WTC11 (cell line): ENCODE measurements at regions not wholly inside any gene's neighbourhood (a gene's known extent, or its start where the extent isn't known, plus 50 kb on each side); places are given as distances from the start of the nearest gene placed in this dataset.

Source experiments
- FOXK1 ChIP-seq: sonication (generic); formaldehyde crosslinking; IDR thresholded peaks from 2 replicates; pipeline ENCODE4 v1.8.0; 2022; ENCODE audit warnings: mild to moderate bottlenecking, moderate library complexity, missing genetic modification reagents
- GABPB1 ChIP-seq: sonication (generic); formaldehyde crosslinking; IDR thresholded peaks from 2 replicates; pipeline ENCODE4 v1.8.1; 2023; ENCODE audit warnings: mild to moderate bottlenecking, missing genetic modification reagents
- JUN ChIP-seq: sonication (generic); formaldehyde crosslinking; IDR thresholded peaks from 2 replicates; pipeline ENCODE4 v1.8.0; 2023; ENCODE audit warnings: mild to moderate bottlenecking, missing genetic modification reagents
- NFYB ChIP-seq: sonication (generic); formaldehyde crosslinking; conservative IDR thresholded peaks from 2 replicates; pipeline ENCODE4 v1.8.0; 2022; ENCODE audit warnings: low read depth, missing genetic modification reagents
- SOX15 ChIP-seq: fragments of 250-450 bp; sonication (Bioruptor Pico); IDR thresholded peaks from 2 replicates; pipeline ENCODE4 v1.9.0; 2021; ENCODE audit warnings: mild to moderate bottlenecking
- TCF7 ChIP-seq: sonication (generic); formaldehyde crosslinking; IDR thresholded peaks from 2 replicates; pipeline ENCODE4 v1.8.0; 2022; ENCODE audit warnings: mild to moderate bottlenecking, low read depth, missing genetic modification reagents, moderate library complexity
- TEAD4 ChIP-seq: sonication (generic); formaldehyde crosslinking; IDR thresholded peaks from 2 replicates; pipeline ENCODE4 v1.8.0; 2022; ENCODE audit warnings: mild to moderate bottlenecking, missing genetic modification reagents
- TF ChIP-seq, protein P1 (sequence below): fragments of 200-600 bp; IDR thresholded peaks from 2 replicates; pipeline ENCODE4 v1.8.0; 2022; ENCODE audit warnings: antibody characterized with exemption
- TF ChIP-seq, protein P2 (sequence below): sonication (generic); formaldehyde crosslinking; IDR thresholded peaks from 2 replicates; pipeline ENCODE4 v1.8.1; 2022; ENCODE audit warnings: mild to moderate bottlenecking, moderate library complexity, missing genetic modification reagents
- TF ChIP-seq, protein P3 (sequence below): sonication (generic); formaldehyde crosslinking; IDR thresholded peaks from 2 replicates; pipeline ENCODE4 v1.8.0; 2022; ENCODE audit warnings: missing genetic modification reagents
- TF ChIP-seq, protein P4 (sequence below): sonication (generic); formaldehyde crosslinking; IDR thresholded peaks from 2 replicates; pipeline ENCODE4 v1.8.1; 2022; ENCODE audit warnings: missing genetic modification reagents, borderline replicate concordance
- TF ChIP-seq, protein P5 (sequence below): sonication (generic); formaldehyde crosslinking; IDR thresholded peaks from 2 replicates; pipeline ENCODE4 v1.8.0; 2022; ENCODE audit warnings: mild to moderate bottlenecking, missing genetic modification reagents
- TF ChIP-seq, protein P6 (sequence below): fragments of 250-450 bp; sonication (Bioruptor Pico); IDR thresholded peaks from 2 replicates; pipeline ENCODE4 v1.9.0; 2021; ENCODE audit warnings: mild to moderate bottlenecking

DNA sequence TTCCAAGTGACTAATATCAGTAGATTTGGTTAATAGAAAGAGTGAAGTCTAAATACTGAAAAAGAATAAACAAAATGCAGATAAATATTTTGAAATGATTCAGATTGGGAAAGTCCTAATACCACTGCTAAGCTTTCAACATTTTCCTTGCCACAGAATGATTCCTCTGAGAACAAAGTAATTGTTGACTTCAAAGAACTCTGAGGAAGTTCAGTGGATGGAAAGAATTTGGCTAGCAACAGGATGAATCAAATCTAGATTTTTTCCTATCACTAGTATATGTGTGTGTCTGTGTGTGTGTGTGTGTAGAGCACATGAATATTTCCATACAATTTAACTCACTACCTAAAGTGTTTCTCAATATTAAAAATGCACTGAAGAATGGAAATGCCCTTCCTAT is 107.9 kb upstream of the PREP start:
- TF ChIP-seq TEAD4 (CRISPR knock-in tag) = no peak
- TF ChIP-seq, protein P1, sequence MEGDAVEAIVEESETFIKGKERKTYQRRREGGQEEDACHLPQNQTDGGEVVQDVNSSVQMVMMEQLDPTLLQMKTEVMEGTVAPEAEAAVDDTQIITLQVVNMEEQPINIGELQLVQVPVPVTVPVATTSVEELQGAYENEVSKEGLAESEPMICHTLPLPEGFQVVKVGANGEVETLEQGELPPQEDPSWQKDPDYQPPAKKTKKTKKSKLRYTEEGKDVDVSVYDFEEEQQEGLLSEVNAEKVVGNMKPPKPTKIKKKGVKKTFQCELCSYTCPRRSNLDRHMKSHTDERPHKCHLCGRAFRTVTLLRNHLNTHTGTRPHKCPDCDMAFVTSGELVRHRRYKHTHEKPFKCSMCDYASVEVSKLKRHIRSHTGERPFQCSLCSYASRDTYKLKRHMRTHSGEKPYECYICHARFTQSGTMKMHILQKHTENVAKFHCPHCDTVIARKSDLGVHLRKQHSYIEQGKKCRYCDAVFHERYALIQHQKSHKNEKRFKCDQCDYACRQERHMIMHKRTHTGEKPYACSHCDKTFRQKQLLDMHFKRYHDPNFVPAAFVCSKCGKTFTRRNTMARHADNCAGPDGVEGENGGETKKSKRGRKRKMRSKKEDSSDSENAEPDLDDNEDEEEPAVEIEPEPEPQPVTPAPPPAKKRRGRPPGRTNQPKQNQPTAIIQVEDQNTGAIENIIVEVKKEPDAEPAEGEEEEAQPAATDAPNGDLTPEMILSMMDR = no peak
- TF ChIP-seq, protein P2, sequence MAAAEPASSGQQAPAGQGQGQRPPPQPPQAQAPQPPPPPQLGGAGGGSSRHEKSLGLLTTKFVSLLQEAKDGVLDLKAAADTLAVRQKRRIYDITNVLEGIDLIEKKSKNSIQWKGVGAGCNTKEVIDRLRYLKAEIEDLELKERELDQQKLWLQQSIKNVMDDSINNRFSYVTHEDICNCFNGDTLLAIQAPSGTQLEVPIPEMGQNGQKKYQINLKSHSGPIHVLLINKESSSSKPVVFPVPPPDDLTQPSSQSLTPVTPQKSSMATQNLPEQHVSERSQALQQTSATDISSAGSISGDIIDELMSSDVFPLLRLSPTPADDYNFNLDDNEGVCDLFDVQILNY = no peak
- no peak for TF ChIP-seq SOX15 (CRISPR knock-in tag)
- no peak for TF ChIP-seq JUN (CRISPR knock-in tag)
- no peak for TF ChIP-seq TCF7 (CRISPR knock-in tag)
- TF ChIP-seq, protein P3, sequence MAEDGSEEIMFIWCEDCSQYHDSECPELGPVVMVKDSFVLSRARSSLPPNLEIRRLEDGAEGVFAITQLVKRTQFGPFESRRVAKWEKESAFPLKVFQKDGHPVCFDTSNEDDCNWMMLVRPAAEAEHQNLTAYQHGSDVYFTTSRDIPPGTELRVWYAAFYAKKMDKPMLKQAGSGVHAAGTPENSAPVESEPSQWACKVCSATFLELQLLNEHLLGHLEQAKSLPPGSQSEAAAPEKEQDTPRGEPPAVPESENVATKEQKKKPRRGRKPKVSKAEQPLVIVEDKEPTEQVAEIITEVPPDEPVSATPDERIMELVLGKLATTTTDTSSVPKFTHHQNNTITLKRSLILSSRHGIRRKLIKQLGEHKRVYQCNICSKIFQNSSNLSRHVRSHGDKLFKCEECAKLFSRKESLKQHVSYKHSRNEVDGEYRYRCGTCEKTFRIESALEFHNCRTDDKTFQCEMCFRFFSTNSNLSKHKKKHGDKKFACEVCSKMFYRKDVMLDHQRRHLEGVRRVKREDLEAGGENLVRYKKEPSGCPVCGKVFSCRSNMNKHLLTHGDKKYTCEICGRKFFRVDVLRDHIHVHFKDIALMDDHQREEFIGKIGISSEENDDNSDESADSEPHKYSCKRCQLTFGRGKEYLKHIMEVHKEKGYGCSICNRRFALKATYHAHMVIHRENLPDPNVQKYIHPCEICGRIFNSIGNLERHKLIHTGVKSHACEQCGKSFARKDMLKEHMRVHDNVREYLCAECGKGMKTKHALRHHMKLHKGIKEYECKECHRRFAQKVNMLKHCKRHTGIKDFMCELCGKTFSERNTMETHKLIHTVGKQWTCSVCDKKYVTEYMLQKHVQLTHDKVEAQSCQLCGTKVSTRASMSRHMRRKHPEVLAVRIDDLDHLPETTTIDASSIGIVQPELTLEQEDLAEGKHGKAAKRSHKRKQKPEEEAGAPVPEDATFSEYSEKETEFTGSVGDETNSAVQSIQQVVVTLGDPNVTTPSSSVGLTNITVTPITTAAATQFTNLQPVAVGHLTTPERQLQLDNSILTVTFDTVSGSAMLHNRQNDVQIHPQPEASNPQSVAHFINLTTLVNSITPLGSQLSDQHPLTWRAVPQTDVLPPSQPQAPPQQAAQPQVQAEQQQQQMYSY = no peak
- no peak for TF ChIP-seq NFYB
- TF ChIP-seq, protein P4, sequence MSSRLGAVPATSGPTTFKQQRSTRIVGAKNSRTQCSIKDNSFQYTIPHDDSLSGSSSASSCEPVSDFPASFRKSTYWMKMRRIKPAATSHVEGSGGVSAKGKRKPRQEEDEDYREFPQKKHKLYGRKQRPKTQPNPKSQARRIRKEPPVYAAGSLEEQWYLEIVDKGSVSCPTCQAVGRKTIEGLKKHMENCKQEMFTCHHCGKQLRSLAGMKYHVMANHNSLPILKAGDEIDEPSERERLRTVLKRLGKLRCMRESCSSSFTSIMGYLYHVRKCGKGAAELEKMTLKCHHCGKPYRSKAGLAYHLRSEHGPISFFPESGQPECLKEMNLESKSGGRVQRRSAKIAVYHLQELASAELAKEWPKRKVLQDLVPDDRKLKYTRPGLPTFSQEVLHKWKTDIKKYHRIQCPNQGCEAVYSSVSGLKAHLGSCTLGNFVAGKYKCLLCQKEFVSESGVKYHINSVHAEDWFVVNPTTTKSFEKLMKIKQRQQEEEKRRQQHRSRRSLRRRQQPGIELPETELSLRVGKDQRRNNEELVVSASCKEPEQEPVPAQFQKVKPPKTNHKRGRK (CRISPR knock-in tag) = no peak
- TF ChIP-seq, protein P5, sequence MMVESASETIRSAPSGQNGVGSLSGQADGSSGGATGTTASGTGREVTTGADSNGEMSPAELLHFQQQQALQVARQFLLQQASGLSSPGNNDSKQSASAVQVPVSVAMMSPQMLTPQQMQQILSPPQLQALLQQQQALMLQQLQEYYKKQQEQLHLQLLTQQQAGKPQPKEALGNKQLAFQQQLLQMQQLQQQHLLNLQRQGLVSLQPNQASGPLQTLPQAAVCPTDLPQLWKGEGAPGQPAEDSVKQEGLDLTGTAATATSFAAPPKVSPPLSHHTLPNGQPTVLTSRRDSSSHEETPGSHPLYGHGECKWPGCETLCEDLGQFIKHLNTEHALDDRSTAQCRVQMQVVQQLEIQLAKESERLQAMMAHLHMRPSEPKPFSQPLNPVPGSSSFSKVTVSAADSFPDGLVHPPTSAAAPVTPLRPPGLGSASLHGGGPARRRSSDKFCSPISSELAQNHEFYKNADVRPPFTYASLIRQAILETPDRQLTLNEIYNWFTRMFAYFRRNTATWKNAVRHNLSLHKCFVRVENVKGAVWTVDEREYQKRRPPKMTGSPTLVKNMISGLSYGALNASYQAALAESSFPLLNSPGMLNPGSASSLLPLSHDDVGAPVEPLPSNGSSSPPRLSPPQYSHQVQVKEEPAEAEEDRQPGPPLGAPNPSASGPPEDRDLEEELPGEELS = no peak
- no peak for TF ChIP-seq FOXK1
- TF ChIP-seq, protein P6, sequence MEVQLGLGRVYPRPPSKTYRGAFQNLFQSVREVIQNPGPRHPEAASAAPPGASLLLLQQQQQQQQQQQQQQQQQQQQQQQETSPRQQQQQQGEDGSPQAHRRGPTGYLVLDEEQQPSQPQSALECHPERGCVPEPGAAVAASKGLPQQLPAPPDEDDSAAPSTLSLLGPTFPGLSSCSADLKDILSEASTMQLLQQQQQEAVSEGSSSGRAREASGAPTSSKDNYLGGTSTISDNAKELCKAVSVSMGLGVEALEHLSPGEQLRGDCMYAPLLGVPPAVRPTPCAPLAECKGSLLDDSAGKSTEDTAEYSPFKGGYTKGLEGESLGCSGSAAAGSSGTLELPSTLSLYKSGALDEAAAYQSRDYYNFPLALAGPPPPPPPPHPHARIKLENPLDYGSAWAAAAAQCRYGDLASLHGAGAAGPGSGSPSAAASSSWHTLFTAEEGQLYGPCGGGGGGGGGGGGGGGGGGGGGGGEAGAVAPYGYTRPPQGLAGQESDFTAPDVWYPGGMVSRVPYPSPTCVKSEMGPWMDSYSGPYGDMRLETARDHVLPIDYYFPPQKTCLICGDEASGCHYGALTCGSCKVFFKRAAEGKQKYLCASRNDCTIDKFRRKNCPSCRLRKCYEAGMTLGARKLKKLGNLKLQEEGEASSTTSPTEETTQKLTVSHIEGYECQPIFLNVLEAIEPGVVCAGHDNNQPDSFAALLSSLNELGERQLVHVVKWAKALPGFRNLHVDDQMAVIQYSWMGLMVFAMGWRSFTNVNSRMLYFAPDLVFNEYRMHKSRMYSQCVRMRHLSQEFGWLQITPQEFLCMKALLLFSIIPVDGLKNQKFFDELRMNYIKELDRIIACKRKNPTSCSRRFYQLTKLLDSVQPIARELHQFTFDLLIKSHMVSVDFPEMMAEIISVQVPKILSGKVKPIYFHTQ (CRISPR knock-in tag) = no peak
- TF ChIP-seq GABPB1 (CRISPR knock-in tag) = no peak
